ENCODE measurements at regions not wholly inside any gene's neighbourhood (a gene's known extent, or its start where the extent isn't known, plus 50 kb on each side); places are given as distances from the start of the nearest gene placed in this dataset.

DNA sequence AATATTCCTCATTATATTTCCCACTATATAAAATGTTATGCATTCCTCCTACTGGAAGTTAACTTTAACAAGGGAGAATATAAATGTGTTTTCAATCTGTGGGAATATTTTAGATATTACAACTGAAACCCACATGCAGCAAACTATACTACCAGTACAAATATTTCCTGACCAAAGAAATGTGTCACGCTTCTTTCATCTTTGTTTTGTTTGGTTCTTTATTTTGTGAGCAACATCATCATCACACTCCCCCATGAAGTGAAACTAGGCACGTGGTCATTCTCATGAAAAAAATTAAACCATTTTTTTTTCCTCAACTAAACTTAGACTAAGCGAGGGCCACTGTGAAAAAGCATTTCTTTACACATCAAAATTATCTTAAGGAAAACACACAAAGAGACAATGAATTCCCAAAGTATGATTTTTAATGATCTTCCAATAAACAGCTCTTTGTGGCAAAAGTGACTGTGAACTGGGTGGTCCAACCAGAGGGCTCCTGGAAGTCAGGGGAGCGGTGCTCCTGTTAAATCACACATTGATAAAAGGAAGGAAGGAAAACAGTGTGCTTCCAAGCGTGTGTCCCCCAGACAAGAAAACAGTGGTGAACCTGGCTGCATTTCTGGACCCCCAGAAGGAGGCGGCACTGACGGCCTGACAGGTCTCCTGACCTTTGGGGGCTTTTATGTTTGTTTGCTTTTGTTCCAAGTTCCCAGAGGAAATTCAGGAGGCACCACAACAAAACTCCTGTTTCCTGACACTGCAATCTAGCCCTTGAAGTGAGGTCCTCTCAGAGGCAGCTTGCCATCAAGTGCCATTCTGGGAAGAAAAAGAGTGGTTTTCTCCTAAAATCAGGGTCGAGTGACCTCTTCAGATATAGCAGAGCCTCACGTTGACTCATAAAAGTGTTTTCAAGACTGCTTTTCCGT is 166.8 kb upstream of the FOXQ1 start:
- no peak overlapping the region for H3K27ac Mint-ChIP-seq (ENCODE audit: unreplicated experiment)
- no peaks in the 10 kb centered on the region for H3K36me3 Mint-ChIP-seq (ENCODE audit: low read depth)
- peaks cover 18% of the 10 kb centered on the region for H3K4me1 Mint-ChIP-seq
- H3K9me3 Mint-ChIP-seq, result no peaks in the 10 kb centered on the region
- TF ChIP-seq, protein P1, sequence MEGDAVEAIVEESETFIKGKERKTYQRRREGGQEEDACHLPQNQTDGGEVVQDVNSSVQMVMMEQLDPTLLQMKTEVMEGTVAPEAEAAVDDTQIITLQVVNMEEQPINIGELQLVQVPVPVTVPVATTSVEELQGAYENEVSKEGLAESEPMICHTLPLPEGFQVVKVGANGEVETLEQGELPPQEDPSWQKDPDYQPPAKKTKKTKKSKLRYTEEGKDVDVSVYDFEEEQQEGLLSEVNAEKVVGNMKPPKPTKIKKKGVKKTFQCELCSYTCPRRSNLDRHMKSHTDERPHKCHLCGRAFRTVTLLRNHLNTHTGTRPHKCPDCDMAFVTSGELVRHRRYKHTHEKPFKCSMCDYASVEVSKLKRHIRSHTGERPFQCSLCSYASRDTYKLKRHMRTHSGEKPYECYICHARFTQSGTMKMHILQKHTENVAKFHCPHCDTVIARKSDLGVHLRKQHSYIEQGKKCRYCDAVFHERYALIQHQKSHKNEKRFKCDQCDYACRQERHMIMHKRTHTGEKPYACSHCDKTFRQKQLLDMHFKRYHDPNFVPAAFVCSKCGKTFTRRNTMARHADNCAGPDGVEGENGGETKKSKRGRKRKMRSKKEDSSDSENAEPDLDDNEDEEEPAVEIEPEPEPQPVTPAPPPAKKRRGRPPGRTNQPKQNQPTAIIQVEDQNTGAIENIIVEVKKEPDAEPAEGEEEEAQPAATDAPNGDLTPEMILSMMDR (conservative IDR thresholded peaks at IDR 0.05), result no peak
- peaks cover 33% of the 10 kb centered on the region for H3K27me3 Mint-ChIP-seq (ENCODE audit: low read depth)
- no peak overlapping the region for H3K4me3 Mint-ChIP-seq
- DNase-seq (ENCODE audit: low read depth, low spot score), result no peak

GRCh38 chr6:1143655-1144054 is 168.2 kb upstream of the FOXQ1 start:
- no peaks in the 10 kb centered on the region for H3K36me3 Mint-ChIP-seq (ENCODE audit: low read depth)
- no peaks in the 10 kb centered on the region for H3K9me3 Mint-ChIP-seq
- H3K27ac Mint-ChIP-seq (ENCODE audit: unreplicated experiment), result no peak overlapping the region
- peaks cover 38% of the 10 kb centered on the region for H3K27me3 Mint-ChIP-seq (ENCODE audit: low read depth)
- no peak overlapping the region for H3K4me3 Mint-ChIP-seq
- no peak for DNase-seq (ENCODE audit: low read depth, low spot score)
- TF ChIP-seq, protein P1 (conservative IDR thresholded peaks at IDR 0.05), result no peak
- H3K4me1 Mint-ChIP-seq, result peaks cover 18% of the 10 kb centered on the region

DNA sequence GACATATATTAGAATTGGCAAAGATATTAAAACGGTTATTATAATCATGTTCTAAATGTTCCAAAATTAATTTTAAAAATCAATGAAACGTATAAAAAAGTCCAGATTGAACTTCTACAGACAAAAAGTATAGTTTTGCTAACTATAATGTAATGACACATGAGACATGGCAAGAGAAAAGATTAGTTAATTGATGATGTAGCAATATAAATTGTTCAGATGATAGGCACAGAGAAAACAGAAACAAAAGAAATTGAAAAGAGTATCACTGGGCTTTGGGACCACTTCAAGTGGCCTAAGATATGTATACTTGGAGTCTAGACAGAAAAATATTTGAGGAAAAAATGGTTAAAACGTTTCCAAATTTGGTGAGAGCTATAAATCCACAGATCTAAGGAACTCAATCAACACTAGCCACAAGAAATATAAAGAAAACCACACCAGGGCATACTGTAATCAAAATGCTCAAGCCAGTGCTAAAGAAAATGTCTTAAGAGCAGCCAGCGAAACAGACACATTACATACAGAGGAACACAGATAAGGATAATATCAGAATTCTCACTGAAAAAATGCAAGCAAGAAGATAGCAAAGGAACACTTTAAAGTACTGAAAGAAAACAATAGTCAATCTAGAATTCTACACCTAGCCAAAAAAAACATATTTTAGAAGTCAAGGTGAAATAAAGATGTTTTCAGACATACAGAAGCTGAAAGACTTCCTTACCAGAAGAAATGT is 172.6 kb upstream of the FOXQ1 start:
- TF ChIP-seq, protein P1 (conservative IDR thresholded peaks at IDR 0.05), result no peak
- no peak overlapping the region for H3K27ac Mint-ChIP-seq (ENCODE audit: unreplicated experiment)

DNA sequence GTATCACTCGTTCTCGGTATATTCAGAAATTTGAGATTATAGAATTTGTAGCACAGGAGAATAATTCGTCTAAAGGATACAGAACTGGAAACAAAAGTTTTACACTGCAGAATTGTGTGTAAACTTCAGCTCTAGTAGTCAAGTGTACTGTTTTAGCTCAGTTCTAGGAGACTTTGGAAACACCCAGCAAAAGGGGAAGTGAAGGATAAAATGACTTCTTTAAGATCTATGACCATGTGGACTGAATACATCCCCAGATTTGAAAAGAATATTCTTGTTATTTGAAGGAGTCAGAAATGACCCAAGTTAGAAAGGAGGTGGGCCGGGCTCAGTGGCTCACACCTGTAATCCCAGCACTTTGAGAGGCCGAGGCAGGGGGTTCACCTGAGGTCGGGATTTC is 174.0 kb upstream of the FOXQ1 start:
- peaks cover 30% of the 10 kb centered on the region for H3K27me3 Mint-ChIP-seq (ENCODE audit: low read depth)

More for the DNA sequence above, 172.6 kb upstream of the FOXQ1 start:
- H3K4me1 Mint-ChIP-seq, result no peaks in the 10 kb centered on the region
- H3K4me3 Mint-ChIP-seq, result no peak overlapping the region
- no peak for DNase-seq (ENCODE audit: low read depth, low spot score)
- peaks cover 2% of the 10 kb centered on the region for H3K9me3 Mint-ChIP-seq
- H3K36me3 Mint-ChIP-seq (ENCODE audit: low read depth), result no peaks in the 10 kb centered on the region
- peaks cover 27% of the 10 kb centered on the region for H3K27me3 Mint-ChIP-seq (ENCODE audit: low read depth)

GRCh38 chr6:1136827-1137226 is 175.1 kb upstream of the FOXQ1 start:
- Mint-ChIP-seq H3K9me3 (peaks cover 2% of the 10 kb centered on the region), H3K36me3 (ENCODE audit: low read depth) (no peaks in the 10 kb centered on the region), H3K27ac (ENCODE audit: unreplicated experiment) (no peak overlapping the region), H3K4me3 (no peak overlapping the region), H3K4me1 (no peaks in the 10 kb centered on the region), H3K27me3 (ENCODE audit: low read depth) (peaks cover 26% of the 10 kb centered on the region)
- TF ChIP-seq, protein P1 (conservative IDR thresholded peaks at IDR 0.05), result no peak
- DNase-seq (ENCODE audit: low read depth, low spot score), result no peak

More for the DNA sequence above, 174.0 kb upstream of the FOXQ1 start:
- peaks cover 2% of the 10 kb centered on the region for H3K9me3 Mint-ChIP-seq
- TF ChIP-seq, protein P1 (conservative IDR thresholded peaks at IDR 0.05), result no peak
- no peak overlapping the region for H3K27ac Mint-ChIP-seq (ENCODE audit: unreplicated experiment)
- no peaks in the 10 kb centered on the region for H3K36me3 Mint-ChIP-seq (ENCODE audit: low read depth)
- no peak for DNase-seq (ENCODE audit: low read depth, low spot score)
- no peak overlapping the region for H3K4me3 Mint-ChIP-seq
- H3K4me1 Mint-ChIP-seq, result no peaks in the 10 kb centered on the region
